ENCODE measurements at regions not wholly inside any gene's neighbourhood (a gene's known extent, or its start where the extent isn't known, plus 50 kb on each side); places are given as distances from the start of the nearest gene placed in this dataset.

DNA sequence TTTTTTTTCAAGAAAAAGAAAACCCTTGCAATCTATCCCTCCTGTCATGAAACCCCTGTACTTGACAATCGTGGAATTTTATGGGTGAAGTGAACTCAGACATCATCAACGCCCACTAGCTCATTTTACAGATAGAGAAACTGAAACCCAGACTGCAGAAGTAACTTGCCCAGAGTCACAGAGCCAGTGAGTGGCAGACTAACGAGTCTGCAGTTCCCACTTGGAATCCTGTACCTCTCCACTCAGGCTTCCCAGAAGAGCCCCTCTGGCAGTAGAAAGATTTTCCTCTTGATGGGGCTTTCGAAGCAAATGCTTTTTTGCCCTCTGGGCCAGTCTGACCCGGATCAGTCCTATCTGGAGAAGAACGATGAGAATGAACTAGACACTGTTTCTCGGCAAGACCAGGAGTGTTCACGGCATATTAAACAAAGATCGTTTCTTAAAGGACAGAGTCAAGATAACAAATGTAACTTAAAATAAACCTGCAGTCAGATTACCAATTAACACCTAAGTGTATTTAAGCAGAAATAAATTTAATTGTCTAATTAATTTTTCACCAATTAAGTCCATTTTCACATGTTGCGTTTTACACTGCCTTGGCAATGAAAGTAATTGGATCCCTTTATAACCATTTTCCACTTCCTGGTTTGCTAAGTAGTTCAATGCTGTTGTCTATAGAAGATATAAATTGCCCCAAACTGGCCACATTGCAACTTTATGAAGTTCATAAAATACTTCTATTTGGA, 61.3 kb upstream of the CREB3L1 start:
- no peak for TF ChIP-seq POLR2AphosphoS5 (IDR thresholded peaks at IDR 0.05; ENCODE audit: low read depth)
- TF ChIP-seq, protein P1, sequence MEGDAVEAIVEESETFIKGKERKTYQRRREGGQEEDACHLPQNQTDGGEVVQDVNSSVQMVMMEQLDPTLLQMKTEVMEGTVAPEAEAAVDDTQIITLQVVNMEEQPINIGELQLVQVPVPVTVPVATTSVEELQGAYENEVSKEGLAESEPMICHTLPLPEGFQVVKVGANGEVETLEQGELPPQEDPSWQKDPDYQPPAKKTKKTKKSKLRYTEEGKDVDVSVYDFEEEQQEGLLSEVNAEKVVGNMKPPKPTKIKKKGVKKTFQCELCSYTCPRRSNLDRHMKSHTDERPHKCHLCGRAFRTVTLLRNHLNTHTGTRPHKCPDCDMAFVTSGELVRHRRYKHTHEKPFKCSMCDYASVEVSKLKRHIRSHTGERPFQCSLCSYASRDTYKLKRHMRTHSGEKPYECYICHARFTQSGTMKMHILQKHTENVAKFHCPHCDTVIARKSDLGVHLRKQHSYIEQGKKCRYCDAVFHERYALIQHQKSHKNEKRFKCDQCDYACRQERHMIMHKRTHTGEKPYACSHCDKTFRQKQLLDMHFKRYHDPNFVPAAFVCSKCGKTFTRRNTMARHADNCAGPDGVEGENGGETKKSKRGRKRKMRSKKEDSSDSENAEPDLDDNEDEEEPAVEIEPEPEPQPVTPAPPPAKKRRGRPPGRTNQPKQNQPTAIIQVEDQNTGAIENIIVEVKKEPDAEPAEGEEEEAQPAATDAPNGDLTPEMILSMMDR (IDR thresholded peaks at IDR 0.05; ENCODE audit: insufficient read depth, low read length) = no peak
- TF ChIP-seq GABPA (IDR thresholded peaks at IDR 0.05; ENCODE audit: low read depth) = no peak

Measured in HL-60 (cell line).